Loucy (cell line): ENCODE measurements at regions not wholly inside any gene's neighbourhood (a gene's known extent, or its start where the extent isn't known, plus 50 kb on each side); places are given as distances from the start of the nearest gene placed in this dataset.

ENCODE experiments used
- H2AFZ ChIP-seq: fragments of 200-600 bp; sonication (generic); 2 replicates; pipeline ENCODE4 v1.6.0; 2016; ENCODE audit warnings: antibody characterized with exemption, mild to moderate bottlenecking, low read length, moderate library complexity
- H3F3A ChIP-seq: fragments of 200-600 bp; 2 replicates; pipeline ENCODE4 v1.6.0; 2016; ENCODE audit warnings: antibody characterized with exemption, low read depth, mild to moderate bottlenecking
- H3K27me3 ChIP-seq: fragments of 200-600 bp; sonication (generic); 2 replicates; pipeline ENCODE4 v1.6.1; 2014; ENCODE audit warnings: low read length, mild to moderate bottlenecking; ENCODE audit not compliant: insufficient read depth, poor library complexity, severe bottlenecking
- H3K36me3 ChIP-seq: fragments of 200-600 bp; sonication (generic); 2 replicates; pipeline ENCODE4 v1.6.1; 2016; ENCODE audit warnings: low read length; ENCODE audit not compliant: insufficient read depth
- H3K4me1 ChIP-seq: fragments of 200-600 bp; sonication (generic); 2 replicates; pipeline ENCODE4 v1.5.1; 2014; ENCODE audit warnings: low read length, mild to moderate bottlenecking; ENCODE audit not compliant: insufficient read depth, poor library complexity, severe bottlenecking
- H3K4me2 ChIP-seq: fragments of 200-600 bp; sonication (generic); 2 replicates; pipeline ENCODE4 v1.6.0; 2014; ENCODE audit warnings: antibody characterized with exemption, low read length, low read depth, mild to moderate bottlenecking; ENCODE audit not compliant: poor library complexity, severe bottlenecking
- H3K4me3 ChIP-seq: fragments of 200-600 bp; sonication (generic); 2 replicates; pipeline ENCODE4 v1.5.1; 2014; ENCODE audit warnings: low read length, mild to moderate bottlenecking, mixed read lengths; ENCODE audit not compliant: poor library complexity, severe bottlenecking
- H3K79me2 ChIP-seq: fragments of 200-600 bp; sonication (generic); 2 replicates; pipeline ENCODE4 v1.6.1; 2014; ENCODE audit warnings: low read length; ENCODE audit not compliant: insufficient read depth
- H3K9ac ChIP-seq: fragments of 200-600 bp; sonication (generic); 2 replicates; pipeline ENCODE4 v1.6.0; 2014; ENCODE audit warnings: mild to moderate bottlenecking, low read depth, low read length, moderate library complexity; ENCODE audit not compliant: poor library complexity, severe bottlenecking
- H3K9me2 ChIP-seq: fragments of 200-600 bp; sonication (generic); replicated peaks from 2 replicates; pipeline ENCODE4 v1.6.1; 2016; ENCODE audit warnings: low read depth, low read length, mixed read lengths
- H3K9me3 ChIP-seq: fragments of 200-600 bp; sonication (generic); 2 replicates; pipeline ENCODE4 v1.6.1; 2014; ENCODE audit warnings: mild to moderate bottlenecking, antibody characterized with exemption, low read length, low read depth; ENCODE audit not compliant: insufficient read depth
- H4K20me1 ChIP-seq: fragments of 200-600 bp; sonication (generic); 2 replicates; pipeline ENCODE4 v1.6.0; 2014; ENCODE audit warnings: antibody characterized with exemption, low read length, mild to moderate bottlenecking; ENCODE audit not compliant: insufficient read depth, poor library complexity, severe bottlenecking
- EZH2phosphoT487 ChIP-seq: fragments of 200-600 bp; IDR thresholded peaks from 2 replicates; pipeline ENCODE4 v1.6.1; 2018; ENCODE audit warnings: antibody characterized with exemption, mild to moderate bottlenecking, moderate library complexity, borderline replicate concordance
- TF ChIP-seq, protein P1 (sequence below): fragments of 200-600 bp; sonication (generic); conservative IDR thresholded peaks from 2 replicates; pipeline ENCODE4 v1.5.1; 2014; ENCODE audit warnings: mild to moderate bottlenecking, antibody characterized with exemption, low read length

- Histone ChIP-seq H4K20me1 (no peaks in the 10 kb centered on the region), H3K4me1 (no peaks in the 10 kb centered on the region), H3K4me3 (no peak overlapping the region), H3K36me3 (no peaks in the 10 kb centered on the region), H3K4me2 (no peak overlapping the region), H3K9me3 (no peaks in the 10 kb centered on the region), H2AFZ (no peak overlapping the region), H3F3A (no peaks in the 10 kb centered on the region), H3K9me2 (no peaks in the 10 kb centered on the region), H3K27me3 (no peaks in the 10 kb centered on the region), H3K9ac (no peak overlapping the region), H3K79me2 (no peaks in the 10 kb centered on the region)
- TF ChIP-seq EZH2phosphoT487, result no peak
- TF ChIP-seq, protein P1, sequence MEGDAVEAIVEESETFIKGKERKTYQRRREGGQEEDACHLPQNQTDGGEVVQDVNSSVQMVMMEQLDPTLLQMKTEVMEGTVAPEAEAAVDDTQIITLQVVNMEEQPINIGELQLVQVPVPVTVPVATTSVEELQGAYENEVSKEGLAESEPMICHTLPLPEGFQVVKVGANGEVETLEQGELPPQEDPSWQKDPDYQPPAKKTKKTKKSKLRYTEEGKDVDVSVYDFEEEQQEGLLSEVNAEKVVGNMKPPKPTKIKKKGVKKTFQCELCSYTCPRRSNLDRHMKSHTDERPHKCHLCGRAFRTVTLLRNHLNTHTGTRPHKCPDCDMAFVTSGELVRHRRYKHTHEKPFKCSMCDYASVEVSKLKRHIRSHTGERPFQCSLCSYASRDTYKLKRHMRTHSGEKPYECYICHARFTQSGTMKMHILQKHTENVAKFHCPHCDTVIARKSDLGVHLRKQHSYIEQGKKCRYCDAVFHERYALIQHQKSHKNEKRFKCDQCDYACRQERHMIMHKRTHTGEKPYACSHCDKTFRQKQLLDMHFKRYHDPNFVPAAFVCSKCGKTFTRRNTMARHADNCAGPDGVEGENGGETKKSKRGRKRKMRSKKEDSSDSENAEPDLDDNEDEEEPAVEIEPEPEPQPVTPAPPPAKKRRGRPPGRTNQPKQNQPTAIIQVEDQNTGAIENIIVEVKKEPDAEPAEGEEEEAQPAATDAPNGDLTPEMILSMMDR, result no peak
Observed at GRCh38 chr6:86563197-86563596, 374.1 kb upstream of the HTR1E start.

DNA sequence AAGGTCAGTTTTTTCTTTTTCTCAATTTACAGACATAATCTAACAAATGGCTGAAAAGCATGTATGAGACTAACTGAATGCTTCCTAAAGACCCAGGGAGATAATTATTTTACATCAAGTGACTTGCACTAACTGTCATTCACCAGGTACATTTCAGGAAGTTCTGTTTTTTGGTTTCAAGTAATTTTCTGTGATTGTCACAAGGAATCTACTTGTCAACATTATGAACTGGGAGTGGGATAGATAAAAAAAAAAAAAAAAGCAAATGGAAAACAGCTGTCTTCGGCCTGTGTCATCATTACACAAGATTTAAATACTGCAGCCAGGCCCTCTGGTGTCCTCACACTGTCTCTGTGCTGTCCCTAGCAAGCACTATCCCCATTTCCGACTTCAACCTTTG, 379.0 kb upstream of the HTR1E start:
- Histone ChIP-seq H3K4me2 (no peak overlapping the region), H3K4me3 (no peak overlapping the region), H3F3A (no peaks in the 10 kb centered on the region), H3K9me3 (no peaks in the 10 kb centered on the region), H2AFZ (no peak overlapping the region), H3K27me3 (no peaks in the 10 kb centered on the region), H3K9me2 (no peaks in the 10 kb centered on the region), H3K9ac (no peak overlapping the region), H3K36me3 (no peaks in the 10 kb centered on the region), H3K4me1 (no peaks in the 10 kb centered on the region), H4K20me1 (no peaks in the 10 kb centered on the region), H3K79me2 (no peaks in the 10 kb centered on the region)
- TF ChIP-seq EZH2phosphoT487, result no peak

- Histone ChIP-seq H3K9me2 (no peaks in the 10 kb centered on the region), H3K4me2 (no peak overlapping the region), H3K4me3 (no peak overlapping the region), H3K36me3 (no peaks in the 10 kb centered on the region), H2AFZ (no peak overlapping the region), H3K9ac (no peak overlapping the region), H3K79me2 (no peaks in the 10 kb centered on the region), H3K27me3 (no peaks in the 10 kb centered on the region), H3K9me3 (no peaks in the 10 kb centered on the region), H3F3A (no peaks in the 10 kb centered on the region), H3K4me1 (no peaks in the 10 kb centered on the region), H4K20me1 (no peaks in the 10 kb centered on the region)
- TF ChIP-seq, protein P1, result no peak
- TF ChIP-seq EZH2phosphoT487, result no peak
Observed at GRCh38 chr6:86537292-86537861, 400.0 kb upstream of the HTR1E start.

- H3K36me3 ChIP-seq, result no peaks in the 10 kb centered on the region
- H3K79me2 ChIP-seq, result no peaks in the 10 kb centered on the region
- no peaks in the 10 kb centered on the region for H3K9me2 ChIP-seq
- H3K4me3 ChIP-seq, result no peak overlapping the region
- no peaks in the 10 kb centered on the region for H3K27me3 ChIP-seq
- no peaks in the 10 kb centered on the region for H3K4me1 ChIP-seq
- H4K20me1 ChIP-seq, result no peaks in the 10 kb centered on the region
- no peaks in the 10 kb centered on the region for H3K9me3 ChIP-seq
- TF ChIP-seq EZH2phosphoT487, result no peak
- TF ChIP-seq, protein P1, result no peak
- H3K4me2 ChIP-seq, result no peak overlapping the region
- H3K9ac ChIP-seq, result no peak overlapping the region
- no peaks in the 10 kb centered on the region for H3F3A ChIP-seq
- no peak overlapping the region for H2AFZ ChIP-seq
Observed at GRCh38 chr6:86536121-86536520, 401.2 kb upstream of the HTR1E start.
